Natural killer cell (primary cell): ENCODE measurements at regions not wholly inside any gene's neighbourhood (a gene's known extent, or its start where the extent isn't known, plus 50 kb on each side); places are given as distances from the start of the nearest gene placed in this dataset.

Source experiments
- ATAC-seq, 3 donors: fragments of 150-1000 bp in 2 of 3; fragments of 200-7000 bp in 1 of 3; cut with Tn5 transposase; 1 replicate in 1 of 3; 2 replicates in 2 of 3; pipeline ENCODE4 v1.10.0; 2021; ENCODE audit warnings: mild to moderate bottlenecking in 2 of 3, moderate library complexity in 2 of 3
- DNase-seq, 2 donors: peaks; one replicate each; pipeline versions ENCODE4 v3.0.0 to v3.0.0-alpha.2; 2013 to 2021; ENCODE audit warnings: mixed read lengths in 1 of 2
- H3K27ac ChIP-seq: one replicate; pipeline ENCODE4 v1.5.1; 2013; ENCODE audit warnings: mild to moderate bottlenecking, low read length
- H3K27me3 ChIP-seq: one replicate; pipeline ENCODE4 v1.6.1; 2013; ENCODE audit warnings: low read length; ENCODE audit not compliant: control insufficient read depth, insufficient read depth
- H3K36me3 ChIP-seq: one replicate; pipeline ENCODE4 v1.6.1; 2013; ENCODE audit warnings: low read length; ENCODE audit not compliant: control insufficient read depth, insufficient read depth
- H3K4me1 ChIP-seq: one replicate; pipeline ENCODE4 v1.6.1; 2013; ENCODE audit warnings: low read length; ENCODE audit not compliant: control insufficient read depth, insufficient read depth
- H3K4me3 ChIP-seq: one replicate; pipeline ENCODE4 v1.5.1; 2013; ENCODE audit warnings: low read length
- H3K9me3 ChIP-seq: one replicate; pipeline ENCODE4 v1.6.1; 2013; ENCODE audit warnings: low read length; ENCODE audit not compliant: control insufficient read depth, insufficient read depth
- H3K27ac Mint-ChIP-seq, 2 donors: one replicate each; pipeline ENCODE4 v1.8.0; 2022; ENCODE audit warnings: mild to moderate bottlenecking in 2 of 2, mixed read lengths in 2 of 2, moderate library complexity in 1 of 2
- H3K27me3 Mint-ChIP-seq, 2 donors: one replicate each; pipeline ENCODE4 v1.8.0; 2022; ENCODE audit warnings: low read depth in 2 of 2, mixed read lengths in 2 of 2
- H3K36me3 Mint-ChIP-seq: one replicate; pipeline ENCODE4 v1.8.0; 2022; ENCODE audit warnings: mixed read lengths
- H3K4me1 Mint-ChIP-seq, 2 donors: one replicate each; pipeline ENCODE4 v1.8.0; 2022; ENCODE audit warnings: mixed read lengths in 2 of 2
- H3K4me3 Mint-ChIP-seq: one replicate; pipeline ENCODE4 v1.8.0; 2022; ENCODE audit warnings: mild to moderate bottlenecking, moderate library complexity, mixed read lengths
- H3K9me3 Mint-ChIP-seq, 2 donors: one replicate each; pipeline ENCODE4 v1.8.0; 2022; ENCODE audit warnings: mixed read lengths in 2 of 2
- CTCF ChIP-seq: fragments of 200-600 bp; IDR thresholded peaks from one replicate; pipeline ENCODE4 v1.8.0; 2022; ENCODE audit warnings: antibody characterized with exemption
- WGBS: methylation state at CpG from one replicate; pipeline ENCODE4 v1.1.7; 2013; ENCODE audit warnings: missing lambda C conversion rate; ENCODE audit not compliant: insufficient coverage; 5-methylcytosine and 5-hydroxymethylcytosine counted together
- intact Hi-C: fragments of 100-400 bp; cut with micrococcal nuclease; formaldehyde crosslinking; loops from one replicate; pipeline ENCODE4 v1.14.2; 2022

DNA sequence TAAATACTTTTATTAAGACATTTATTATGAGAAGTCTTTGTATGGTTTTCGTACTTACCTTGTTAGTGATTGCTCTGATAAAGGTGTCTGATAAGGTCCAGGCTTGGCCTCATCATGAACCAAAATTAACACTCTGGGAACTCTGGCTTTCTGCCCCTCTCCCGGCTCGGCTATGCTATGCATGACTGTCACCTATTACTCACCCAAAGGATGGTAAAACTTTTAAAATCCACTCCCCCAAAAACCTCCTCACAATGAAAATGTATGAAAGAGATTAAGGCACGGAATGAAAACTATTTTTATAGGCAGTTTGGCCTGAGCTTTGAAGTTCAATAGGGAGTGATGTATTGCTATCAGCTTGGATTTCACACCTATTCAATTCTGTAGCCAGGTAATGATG lies 217.3 kb upstream of the TBX3 start:
- Mint-ChIP-seq H3K9me3 (peaks cover 0 to 3% of the 10 kb centered on the region in 2 donors), H3K27me3 (no peaks in the 10 kb centered on the region), H3K36me3 (no peaks in the 10 kb centered on the region), H3K4me3 (no peak overlapping the region), H3K4me1 (no peaks in the 10 kb centered on the region), H3K27ac (no peak overlapping the region)
- 100% methylated on average over 2 of the region's 4 CpGs for WGBS
- TF ChIP-seq CTCF: no peak
- Histone ChIP-seq H3K9me3 (peaks cover 4% of the 10 kb centered on the region), H3K27ac (no peak overlapping the region), H3K4me1 (no peaks in the 10 kb centered on the region), H3K36me3 (no peaks in the 10 kb centered on the region), H3K27me3 (no peaks in the 10 kb centered on the region), H3K4me3 (no peak overlapping the region)
- intact Hi-C loops: no loop called here
- ATAC-seq (no peak), DNase-seq (no peak)

GRCh38 chr12:114898159-114898558 lies 214.2 kb upstream of the TBX3 start:
- Histone ChIP-seq H3K9me3 (no peaks in the 10 kb centered on the region), H3K27me3 (no peaks in the 10 kb centered on the region), H3K27ac (no peak overlapping the region), H3K4me1 (no peaks in the 10 kb centered on the region), H3K4me3 (no peak overlapping the region), H3K36me3 (no peaks in the 10 kb centered on the region)
- Mint-ChIP-seq H3K4me1 (no peaks in the 10 kb centered on the region), H3K27ac (no peak overlapping the region), H3K9me3 (peaks cover 0 to 3% of the 10 kb centered on the region in 2 donors), H3K36me3 (no peaks in the 10 kb centered on the region), H3K27me3 (no peaks in the 10 kb centered on the region), H3K4me3 (no peak overlapping the region)
- ATAC-seq (no peak), DNase-seq (no peak)
- TF ChIP-seq CTCF: no peak
- intact Hi-C loops: no loop called here
- WGBS: 85% methylated on average over 2 of the region's 2 CpGs

GRCh38 chr12:114895827-114896226 lies 211.9 kb upstream of the TBX3 start:
- Histone ChIP-seq H3K4me1 (no peaks in the 10 kb centered on the region), H3K27me3 (no peaks in the 10 kb centered on the region), H3K9me3 (no peaks in the 10 kb centered on the region), H3K4me3 (no peak overlapping the region), H3K36me3 (no peaks in the 10 kb centered on the region), H3K27ac (no peak overlapping the region)
- H3K4me1 Mint-ChIP-seq: no peaks in the 10 kb centered on the region
- H3K4me3 Mint-ChIP-seq: no peak overlapping the region
- ATAC-seq (no peak), DNase-seq (no peak)
- H3K27ac Mint-ChIP-seq: no peak overlapping the region
- H3K9me3 Mint-ChIP-seq: peaks cover 0 to 6% of the 10 kb centered on the region in 2 donors
- TF ChIP-seq CTCF: no peak
- H3K36me3 Mint-ChIP-seq: no peaks in the 10 kb centered on the region
- H3K27me3 Mint-ChIP-seq: no peaks in the 10 kb centered on the region
- intact Hi-C loops: no loop called here
- 16% methylated on average over 2 of the region's 5 CpGs for WGBS

DNA sequence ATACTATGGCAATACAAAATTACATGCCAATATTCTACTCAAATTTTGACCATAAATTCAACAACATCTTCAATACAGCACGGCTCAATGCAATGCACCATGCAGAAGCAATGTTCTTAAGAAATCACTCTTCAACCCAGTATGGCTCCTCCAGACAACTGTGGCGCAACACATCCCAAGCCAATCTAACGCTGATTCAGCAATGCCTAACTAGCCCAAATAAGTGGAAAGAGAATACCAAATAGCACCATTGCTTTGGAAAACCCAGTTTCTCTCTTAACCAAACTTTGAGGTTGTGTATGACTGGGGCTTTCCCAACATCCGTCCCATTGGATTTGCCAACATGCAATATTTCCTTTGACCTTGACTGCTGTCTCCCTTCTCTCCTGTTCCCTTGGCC lies 211.1 kb upstream of the TBX3 start:
- Mint-ChIP-seq H3K27me3 (no peaks in the 10 kb centered on the region), H3K4me1 (no peaks in the 10 kb centered on the region), H3K4me3 (no peak overlapping the region), H3K36me3 (no peaks in the 10 kb centered on the region), H3K9me3 (peaks cover 0 to 6% of the 10 kb centered on the region in 2 donors), H3K27ac (no peak overlapping the region)
- no peak for TF ChIP-seq CTCF
- DNase-seq: no peak
- 91% methylated on average over 4 of the region's 4 CpGs for WGBS
- ATAC-seq: no peak
- no peaks in the 10 kb centered on the region for H3K9me3 ChIP-seq
- intact Hi-C loops: no loop called here
- no peaks in the 10 kb centered on the region for H3K4me1 ChIP-seq
- H3K36me3 ChIP-seq: no peaks in the 10 kb centered on the region
- no peak overlapping the region for H3K4me3 ChIP-seq
- H3K27me3 ChIP-seq: no peaks in the 10 kb centered on the region
- no peak overlapping the region for H3K27ac ChIP-seq
